PC-3 (cell line): ENCODE measurements at regions not wholly inside any gene's neighbourhood (a gene's known extent, or its start where the extent isn't known, plus 50 kb on each side); places are given as distances from the start of the nearest gene placed in this dataset.

Experiments used
- ATAC-seq: fragments of 200-7000 bp; cut with Tn5 transposase; 2 replicates; pipeline ENCODE4 v1.9.1; 2020; ENCODE audit warnings: mild to moderate bottlenecking, moderate library complexity
- BruUV-seq: library from RNA; stranded (reverse); fragments of 400-500 nt; replicated peaks from 2 replicates; lab custom pipeline; 2021; lab: Mats Ljungman, UMichigan
- CTCF ChIA-PET: fragments of 300-600 bp; sonication (Branson Sonifier 250); formaldehyde crosslinking; loops from one replicate; lab custom pipeline; 2022; ENCODE audit warnings: antibody characterized with exemption; lab: Charles Lee
- POLR2A ChIA-PET: fragments of 300-600 bp; sonication (Branson Sonifier 250); formaldehyde crosslinking; loops from one replicate; lab custom pipeline; 2022; ENCODE audit warnings: antibody characterized with exemption; ENCODE audit not compliant: unreplicated experiment; lab: Charles Lee
- DNase-seq: peaks from one replicate; pipeline ENCODE4 v3.0.0-alpha.2; 2015
- H2AFZ ChIP-seq: fragments of 300-600 bp; sonication (generic); 2 replicates; pipeline ENCODE4 v1.6.0; 2016; ENCODE audit warnings: antibody characterized with exemption, low read length
- H3F3A ChIP-seq: fragments of 300-600 bp; sonication (generic); one replicate; pipeline ENCODE4 v1.6.0; 2017; ENCODE audit warnings: antibody characterized with exemption, low read length, control low read depth, mild to moderate bottlenecking; ENCODE audit not compliant: unreplicated experiment
- H3K27ac ChIP-seq: fragments of 300-600 bp; sonication (generic); 2 replicates; pipeline ENCODE4 v1.5.1; 2016; ENCODE audit warnings: mild to moderate bottlenecking, low read length
- H3K27me3 ChIP-seq: fragments of 300-600 bp; sonication (generic); 2 replicates; pipeline ENCODE4 v1.6.1; 2016; ENCODE audit warnings: low read length, mixed read lengths
- H3K36me3 ChIP-seq: fragments of 300-600 bp; sonication (generic); 2 replicates; pipeline ENCODE4 v1.6.1; 2016; ENCODE audit warnings: low read depth, mixed run types, low read length, mixed read lengths
- H3K4me1 ChIP-seq: fragments of 300-600 bp; sonication (generic); 2 replicates; pipeline ENCODE4 v1.5.1; 2016; ENCODE audit warnings: low read length; ENCODE audit not compliant: insufficient read depth
- H3K4me2 ChIP-seq: fragments of 300-600 bp; sonication (generic); 2 replicates; pipeline ENCODE4 v1.6.0; 2016; ENCODE audit warnings: low read length
- H3K4me3 ChIP-seq: fragments of 300-600 bp; sonication (generic); 2 replicates; pipeline ENCODE4 v1.5.1; 2016; ENCODE audit warnings: mild to moderate bottlenecking, low read length, mixed read lengths
- H3K79me2 ChIP-seq: fragments of 300-600 bp; sonication (generic); 2 replicates; pipeline ENCODE4 v1.6.1; 2017; ENCODE audit warnings: low read length, mixed read lengths
- H3K9ac ChIP-seq: fragments of 300-600 bp; sonication (generic); 2 replicates; pipeline ENCODE4 v1.6.0; 2016; ENCODE audit warnings: mild to moderate bottlenecking, low read length
- H3K9me2 ChIP-seq: fragments of 300-600 bp; sonication (generic); replicated peaks from 2 replicates; pipeline ENCODE4 v1.6.1; 2016; ENCODE audit warnings: mixed run types, low read length, mixed read lengths
- H3K9me3 ChIP-seq: fragments of 300-600 bp; sonication (generic); 2 replicates; pipeline ENCODE4 v1.6.1; 2016; ENCODE audit warnings: low read length, mixed read lengths
- H4K20me1 ChIP-seq: fragments of 300-600 bp; sonication (generic); 2 replicates; pipeline ENCODE4 v1.6.1; 2016; ENCODE audit warnings: low read length, mixed read lengths
- CTCF ChIP-seq: fragments of 300-600 bp; sonication (generic); conservative IDR thresholded peaks from 2 replicates; pipeline ENCODE4 v1.5.1; 2017; ENCODE audit warnings: antibody characterized with exemption, low read depth, mild to moderate bottlenecking, low read length
- EZH2 ChIP-seq: fragments of 300-600 bp; sonication (generic); IDR thresholded peaks from one replicate; pipeline ENCODE4 v1.6.1; 2017; ENCODE audit warnings: antibody characterized with exemption, mild to moderate bottlenecking, low read length; ENCODE audit not compliant: unreplicated experiment
- EZH2phosphoT487 ChIP-seq: fragments of 300-600 bp; sonication (generic); IDR thresholded peaks from 2 replicates; pipeline ENCODE4 v1.6.1; 2018; ENCODE audit warnings: mild to moderate bottlenecking, antibody characterized with exemption, low read length, borderline replicate concordance
- intact Hi-C: fragments of 100-400 bp; cut with micrococcal nuclease; formaldehyde crosslinking; loops from 2 replicates; pipeline ENCODE4 v1.9.0; 2023

- Histone ChIP-seq H3K4me2 (no peak overlapping the region), H3K9ac (no peak overlapping the region), H3K36me3 (no peaks in the 10 kb centered on the region), H3K4me1 (no peaks in the 10 kb centered on the region; the same call in 1 of the 2 replicates), H3F3A (no peaks in the 10 kb centered on the region), H3K4me3 (no peak overlapping the region), H4K20me1 (no peaks in the 10 kb centered on the region), H3K9me2 (no peaks in the 10 kb centered on the region), H3K27me3 (no peaks in the 10 kb centered on the region), H3K79me2 (no peaks in the 10 kb centered on the region), H3K27ac (no peak overlapping the region), H2AFZ (no peak overlapping the region), H3K9me3 (no peaks in the 10 kb centered on the region)
- CTCF ChIA-PET: no interaction called here
- TF ChIP-seq EZH2phosphoT487 (no peak), EZH2 (no peak), CTCF (no peak)
- no peak for DNase-seq
- BruUV-seq: no TSS peak
- POLR2A ChIA-PET: no interaction called here
- ATAC-seq: no peak
- intact Hi-C loops: no loop called here
These were observed 136.7 kb upstream of the CARMIL1 start for GRCh38 chr6:25142506-25142905.

GRCh38 chr6:25144919-25145318, 134.3 kb upstream of the CARMIL1 start:
- CTCF ChIA-PET: no interaction called here
- intact Hi-C loops: no loop called here
- no peak overlapping the region for H3K27ac ChIP-seq
- DNase-seq (no peak), ATAC-seq (no peak)
- no peak overlapping the region for H3K9ac ChIP-seq
- no peaks in the 10 kb centered on the region for H4K20me1 ChIP-seq
- no peaks in the 10 kb centered on the region for H3K9me3 ChIP-seq
- no peaks in the 10 kb centered on the region for H3K4me1 ChIP-seq
- no peak for TF ChIP-seq EZH2
- TF ChIP-seq CTCF: no peak
- no peak for TF ChIP-seq EZH2phosphoT487
- no TSS peak for BruUV-seq
- H3K79me2 ChIP-seq: no peaks in the 10 kb centered on the region
- H3K27me3 ChIP-seq: no peaks in the 10 kb centered on the region
- H3K4me3 ChIP-seq: no peak overlapping the region
- POLR2A ChIA-PET: interaction anchor here (0.6 kb wide), 1 partner anchor 49 kb away, joined by 3 read pairs; no protein-coding TSS in a partner anchor
- no peaks in the 10 kb centered on the region for H3K36me3 ChIP-seq
- H2AFZ ChIP-seq: no peak overlapping the region
- H3F3A ChIP-seq: no peaks in the 10 kb centered on the region
- H3K9me2 ChIP-seq: no peaks in the 10 kb centered on the region
- no peak overlapping the region for H3K4me2 ChIP-seq

- H3K9ac ChIP-seq: no peak overlapping the region
- no peaks in the 10 kb centered on the region for H3K27me3 ChIP-seq
- H3K4me1 ChIP-seq: no peaks in the 10 kb centered on the region
- H3K79me2 ChIP-seq: no peaks in the 10 kb centered on the region
- DNase-seq: no peak
- H3K27ac ChIP-seq: no peak overlapping the region
- H3K9me3 ChIP-seq: no peaks in the 10 kb centered on the region
- no peaks in the 10 kb centered on the region for H3K9me2 ChIP-seq
- peak; percentile 46; the same call in 1 of the 2 replicates for ATAC-seq
- no peaks in the 10 kb centered on the region for H3F3A ChIP-seq
- no peak overlapping the region for H3K4me2 ChIP-seq
- no peak overlapping the region for H3K4me3 ChIP-seq
- H4K20me1 ChIP-seq: no peaks in the 10 kb centered on the region
- no TSS peak for BruUV-seq
- ChIA-PET CTCF (interaction anchor here (0.6 kb wide), 1 partner anchor 35 kb away, joined by 3 read pairs; no protein-coding TSS in a partner anchor), POLR2A (no interaction called here)
- TF ChIP-seq EZH2phosphoT487: no peak
- TF ChIP-seq CTCF: no peak
- TF ChIP-seq EZH2: no peak
- no peaks in the 10 kb centered on the region for H3K36me3 ChIP-seq
- no peak overlapping the region for H2AFZ ChIP-seq
- intact Hi-C loops: no loop called here
These were observed 132.0 kb upstream of the CARMIL1 start for GRCh38 chr6:25147223-25147622.
